ENCODE measurements at regions not wholly inside any gene's neighbourhood (a gene's known extent, or its start where the extent isn't known, plus 50 kb on each side); places are given as distances from the start of the nearest gene placed in this dataset.

DNA sequence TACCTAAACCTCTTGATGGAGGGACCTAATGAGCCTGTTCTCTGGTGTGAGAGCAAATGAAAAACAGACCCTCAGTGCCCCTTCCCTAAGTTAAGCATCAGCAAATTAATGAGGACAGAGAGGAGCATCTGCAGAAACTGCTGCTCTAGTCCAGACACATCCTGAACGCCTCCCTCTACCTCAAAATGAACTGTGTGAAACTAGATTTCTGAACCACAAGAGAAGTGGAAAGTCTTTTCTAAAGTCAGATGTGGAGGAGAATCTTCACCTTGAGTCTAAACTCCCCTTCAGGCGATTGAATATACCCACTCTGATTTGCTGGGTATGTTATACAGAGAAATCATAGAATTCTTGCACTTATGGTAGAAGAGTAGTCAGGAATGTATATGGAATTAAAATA lies 104.4 kb upstream of the AMZ2 start:
- no peak overlapping the region for H4K91ac ChIP-seq (ENCODE audit: insufficient read depth, low read depth, low read length)
- H4K20me1 ChIP-seq (ENCODE audit: insufficient read depth, low read length), result no peaks in the 10 kb centered on the region
- no peaks in the 10 kb centered on the region for H3K27me3 ChIP-seq (ENCODE audit: control insufficient read depth, insufficient read depth, low read length)
- no peak overlapping the region for H3K27ac ChIP-seq (ENCODE audit: insufficient read depth, low read length)
- ChIA-PET CTCF (no interaction called here), POLR2A (ENCODE audit: unreplicated experiment) (no interaction called here)
- intact Hi-C loops (cut with micrococcal nuclease), result no loop called here
- ATAC-seq (ENCODE audit: low read depth), result no peak
- H2AFZ ChIP-seq (replicated peaks; ENCODE audit: low read length, poor library complexity), result no peak overlapping the region
- no peaks in the 10 kb centered on the region for H3K36me3 ChIP-seq (ENCODE audit: control insufficient read depth, insufficient read depth, low read length)
- no peak for DNase-seq
- no peak overlapping the region for H4K8ac ChIP-seq (ENCODE audit: low read depth in 2 of 2, low read length in 2 of 2)
- no peak overlapping the region for H2AK5ac ChIP-seq (ENCODE audit: low read depth, low read length)
- no peak overlapping the region for H2BK20ac ChIP-seq (ENCODE audit: low read depth, low read length)
- BruUV-seq (replicated peaks), result no TSS peak
- H3K56ac ChIP-seq (ENCODE audit: extremely low read depth, insufficient read depth, low read length), result no peak overlapping the region
- no peak overlapping the region for H2BK120ac ChIP-seq (ENCODE audit: low read depth, low read length)
- dilution Hi-C loops (cut with HindIII; ENCODE audit: low sequenced_read_pairs, unreplicated experiment), result no loop called here
- H2BK15ac ChIP-seq (ENCODE audit: low read depth, low read length), result no peak overlapping the region
- H2BK5ac ChIP-seq (ENCODE audit: low read depth, low read length, poor library complexity, severe bottlenecking), result no peak overlapping the region
- no peak overlapping the region for H3K23ac ChIP-seq (ENCODE audit: low read depth, low read length)
- H3K4ac ChIP-seq (ENCODE audit: low read depth, low read length), result no peak overlapping the region
- H3K18ac ChIP-seq (ENCODE audit: low read depth, low read length), result no peak overlapping the region
- H4K5ac ChIP-seq (ENCODE audit: low read depth, low read length), result no peak overlapping the region
- WGBS, 2 experiments (ENCODE audit: extremely low coverage in 2 of 2, insufficient read length in 1 of 2), result no CpG with 5 or more reads among the region's 2 CpGs
- in situ Hi-C loops (cut with MboI; ENCODE audit: low sequenced_read_pairs), result no loop called here
- no peak overlapping the region for H2AK9ac ChIP-seq (replicated peaks; ENCODE audit: low read depth, low read length, poor library complexity)
- H3K79me1 ChIP-seq (ENCODE audit: low read depth in 1 of 2, low read length in 2 of 2), result no peaks in the 10 kb centered on the region
- no peak overlapping the region for H3K4me2 ChIP-seq (ENCODE audit: low read depth, low read length)
- H3K9me1 ChIP-seq (ENCODE audit: insufficient read depth, low read length), result no peaks in the 10 kb centered on the region
- no peaks in the 10 kb centered on the region for H3K4me1 ChIP-seq (ENCODE audit: control insufficient read depth, insufficient read depth, low read length)
- H3K9me3 ChIP-seq (ENCODE audit: control insufficient read depth, insufficient read depth, low read length), result no peaks in the 10 kb centered on the region
- H3K9ac ChIP-seq (ENCODE audit: low read depth, low read length), result no peak overlapping the region
- H3K14ac ChIP-seq (replicated peaks; ENCODE audit: low read depth, low read length), result no peak overlapping the region
- no peak for TF ChIP-seq RCOR1 (IDR thresholded peaks at IDR 0.05; ENCODE audit: insufficient replicate concordance, low read length)
- TF ChIP-seq MXI1 (IDR thresholded peaks at IDR 0.05; ENCODE audit: borderline replicate concordance, low read depth, low read length), result no peak
- no peak for TF ChIP-seq NFE2L2 (IDR thresholded peaks at IDR 0.05; ENCODE audit: low read depth, low read length)
- TF ChIP-seq SMC3 (IDR thresholded peaks at IDR 0.05; ENCODE audit: low read depth, low read length), result no peak
- TF ChIP-seq CEBPB (IDR thresholded peaks at IDR 0.05; ENCODE audit: low read depth, low read length), result no peak
- TF ChIP-seq, protein P1, sequence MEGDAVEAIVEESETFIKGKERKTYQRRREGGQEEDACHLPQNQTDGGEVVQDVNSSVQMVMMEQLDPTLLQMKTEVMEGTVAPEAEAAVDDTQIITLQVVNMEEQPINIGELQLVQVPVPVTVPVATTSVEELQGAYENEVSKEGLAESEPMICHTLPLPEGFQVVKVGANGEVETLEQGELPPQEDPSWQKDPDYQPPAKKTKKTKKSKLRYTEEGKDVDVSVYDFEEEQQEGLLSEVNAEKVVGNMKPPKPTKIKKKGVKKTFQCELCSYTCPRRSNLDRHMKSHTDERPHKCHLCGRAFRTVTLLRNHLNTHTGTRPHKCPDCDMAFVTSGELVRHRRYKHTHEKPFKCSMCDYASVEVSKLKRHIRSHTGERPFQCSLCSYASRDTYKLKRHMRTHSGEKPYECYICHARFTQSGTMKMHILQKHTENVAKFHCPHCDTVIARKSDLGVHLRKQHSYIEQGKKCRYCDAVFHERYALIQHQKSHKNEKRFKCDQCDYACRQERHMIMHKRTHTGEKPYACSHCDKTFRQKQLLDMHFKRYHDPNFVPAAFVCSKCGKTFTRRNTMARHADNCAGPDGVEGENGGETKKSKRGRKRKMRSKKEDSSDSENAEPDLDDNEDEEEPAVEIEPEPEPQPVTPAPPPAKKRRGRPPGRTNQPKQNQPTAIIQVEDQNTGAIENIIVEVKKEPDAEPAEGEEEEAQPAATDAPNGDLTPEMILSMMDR (conservative IDR thresholded peaks at IDR 0.05; ENCODE audit: low read depth, low read length), result no peak
- TF ChIP-seq MAFK (IDR thresholded peaks at IDR 0.05; ENCODE audit: low read depth, low read length), result no peak
- no peak for TF ChIP-seq MAZ (IDR thresholded peaks at IDR 0.05; ENCODE audit: borderline replicate concordance, low read depth, low read length)
- H3K4me3 ChIP-seq (ENCODE audit: insufficient read depth, low read depth, low read length), result no peak overlapping the region

Measured in IMR-90 (cell line).